ENCODE measurements at regions not wholly inside any gene's neighbourhood (a gene's known extent, or its start where the extent isn't known, plus 50 kb on each side); places are given as distances from the start of the nearest gene placed in this dataset.

- TF ChIP-seq CTCF (conservative IDR thresholded peaks at IDR 0.05; ENCODE audit: low read depth, low read length) = no peak
- DNase-seq (ENCODE audit: low read depth) = no peak
- H3K4me3 ChIP-seq (ENCODE audit: low read length) = no peak overlapping the region
Measured at GRCh38 chr6:159505140-159505922, 187.7 kb downstream of the SOD2 start.

GRCh38 chr6:159501558-159501957 lies 191.5 kb downstream of the SOD2 start:
- DNase-seq (ENCODE audit: low read depth) = no peak
- no peak for TF ChIP-seq CTCF (conservative IDR thresholded peaks at IDR 0.05; ENCODE audit: low read depth, low read length)
- H3K4me3 ChIP-seq (ENCODE audit: low read length) = no peak overlapping the region

- no peak for TF ChIP-seq CTCF (conservative IDR thresholded peaks at IDR 0.05; ENCODE audit: low read depth, low read length)
Measured at GRCh38 chr6:159499034-159499433, 194.0 kb downstream of the SOD2 start.

GRCh38 chr6:159494586-159494972 lies 198.5 kb downstream of the SOD2 start:
- H3K4me3 ChIP-seq (ENCODE audit: low read length) = no peak overlapping the region
- TF ChIP-seq CTCF (conservative IDR thresholded peaks at IDR 0.05; ENCODE audit: low read depth, low read length) = no peak
- DNase-seq (ENCODE audit: low read depth) = no peak

More at GRCh38 chr6:159499034-159499433, 194.0 kb downstream of the SOD2 start:
- H3K4me3 ChIP-seq (ENCODE audit: low read length) = no peak overlapping the region
- DNase-seq (ENCODE audit: low read depth) = no peak

- no peak overlapping the region for H3K4me3 ChIP-seq (ENCODE audit: low read length)
- TF ChIP-seq CTCF (conservative IDR thresholded peaks at IDR 0.05; ENCODE audit: low read depth, low read length) = no peak
- no peak for DNase-seq (ENCODE audit: low read depth)
Measured at GRCh38 chr6:159493898-159494585, 199.0 kb downstream of the SOD2 start.

GRCh38 chr6:159493231-159493897 lies 199.7 kb downstream of the SOD2 start:
- H3K4me3 ChIP-seq (ENCODE audit: low read length) = no peak overlapping the region
- no peak for TF ChIP-seq CTCF (conservative IDR thresholded peaks at IDR 0.05; ENCODE audit: low read depth, low read length)
- DNase-seq (ENCODE audit: low read depth) = no peak

Data from retinal pigment epithelial cell (primary cell).